ENCODE measurements at regions not wholly inside any gene's neighbourhood (a gene's known extent, or its start where the extent isn't known, plus 50 kb on each side); places are given as distances from the start of the nearest gene placed in this dataset.
A peak's percentile ranks its signal among the peaks of the same experiment; 100 is the strongest.

GRCh38 chr2:155200753-155201152, 502.3 kb downstream of the KCNJ3 start:
- DNase-seq (ENCODE audit: insufficient read length, low spot score) (no peak), FAIRE-seq (no peak)
- TF ChIP-seq POLR2A (IDR thresholded peaks at IDR 0.05; ENCODE audit: low read depth, low read length) = no peak

DNA sequence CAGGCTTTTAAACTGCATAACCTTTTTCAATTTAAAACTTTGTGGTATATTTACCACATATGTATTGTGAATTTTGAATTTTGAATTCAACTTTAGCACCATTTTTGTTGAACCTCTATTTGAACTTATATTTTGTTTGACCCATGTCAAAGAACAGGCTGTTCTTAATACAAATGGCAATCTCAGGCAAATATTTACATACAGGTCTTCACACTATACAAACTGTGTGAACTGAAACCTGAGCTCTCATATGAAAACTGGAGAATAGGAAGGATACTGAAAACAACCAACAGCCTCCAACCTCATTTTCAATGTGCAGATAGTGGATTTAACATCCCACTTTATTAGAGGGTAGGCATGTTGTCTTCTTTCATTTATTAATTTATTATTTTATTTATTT, 491.8 kb downstream of the KCNJ3 start:
- no peak for TF ChIP-seq POLR2A (IDR thresholded peaks at IDR 0.05; ENCODE audit: low read depth, low read length)
- FAIRE-seq (no peak), DNase-seq (ENCODE audit: insufficient read length, low spot score) (no peak)

GRCh38 chr2:155178921-155179320, 480.4 kb downstream of the KCNJ3 start:
- TF ChIP-seq POLR2A (IDR thresholded peaks at IDR 0.05; ENCODE audit: low read depth, low read length) = no peak
- FAIRE-seq (no peak), DNase-seq (ENCODE audit: insufficient read length, low spot score) (no peak)

- FAIRE-seq (no peak), DNase-seq (ENCODE audit: insufficient read length, low spot score) (no peak)
- no peak for TF ChIP-seq POLR2A (IDR thresholded peaks at IDR 0.05; ENCODE audit: low read depth, low read length)
Observed at GRCh38 chr2:155176345-155176744, 477.9 kb downstream of the KCNJ3 start.

GRCh38 chr2:155169317-155169716, 470.8 kb downstream of the KCNJ3 start:
- no peak for DNase-seq (ENCODE audit: insufficient read length, low spot score)
- no peak for TF ChIP-seq POLR2A (IDR thresholded peaks at IDR 0.05; ENCODE audit: low read depth, low read length)
- no peak for FAIRE-seq

DNA sequence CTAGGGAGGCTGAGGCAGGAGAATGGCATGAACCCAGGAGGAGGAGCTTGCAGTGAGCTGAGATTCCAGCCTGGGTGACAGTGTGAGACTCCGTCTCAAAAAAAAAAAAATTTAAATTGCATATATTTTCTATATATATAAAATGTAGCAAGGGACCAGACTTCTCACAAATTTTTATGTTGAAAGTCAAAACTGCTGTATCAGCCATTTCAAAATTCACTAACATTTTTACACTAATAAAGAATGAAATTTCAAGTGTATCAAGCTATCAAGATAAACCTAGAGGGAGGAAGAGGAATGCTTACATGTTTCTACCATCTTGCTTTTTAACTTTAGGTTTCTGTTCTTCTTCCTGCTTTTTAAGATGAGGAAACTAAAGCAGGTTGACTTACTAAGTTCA, 464.0 kb downstream of the KCNJ3 start:
- DNase-seq (ENCODE audit: insufficient read length, low spot score) = no peak
- TF ChIP-seq POLR2A (IDR thresholded peaks at IDR 0.05; ENCODE audit: low read depth, low read length) = no peak

GRCh38 chr2:155161314-155161713, 462.8 kb downstream of the KCNJ3 start:
- FAIRE-seq = no peak
- TF ChIP-seq POLR2A (IDR thresholded peaks at IDR 0.05; ENCODE audit: low read depth, low read length) = no peak
- no peak for DNase-seq (ENCODE audit: insufficient read length, low spot score)

More for the DNA sequence above, 464.0 kb downstream of the KCNJ3 start:
- FAIRE-seq = no peak

DNA sequence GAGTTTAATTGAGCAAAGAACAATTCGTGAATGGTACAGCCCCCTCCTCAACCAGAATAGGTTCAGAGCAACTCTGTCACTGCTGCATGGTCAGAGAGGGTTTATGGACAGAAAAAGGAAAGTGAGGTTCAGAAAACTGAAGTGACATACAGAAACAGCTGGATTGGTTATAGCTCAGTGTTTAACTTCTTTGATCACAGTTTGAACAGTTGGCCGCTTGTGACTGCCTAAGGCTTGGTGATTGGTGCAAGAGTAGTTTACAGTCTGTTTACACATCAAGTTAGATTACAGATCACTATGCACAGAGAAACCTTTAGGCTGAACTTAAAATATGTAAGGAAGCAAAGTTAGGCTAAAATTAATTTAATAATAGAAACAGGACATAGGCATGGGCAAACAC, 459.2 kb downstream of the KCNJ3 start:
- DNase-seq (ENCODE audit: insufficient read length, low spot score) (no peak), FAIRE-seq (no peak)
- no peak for TF ChIP-seq POLR2A (IDR thresholded peaks at IDR 0.05; ENCODE audit: low read depth, low read length)

GRCh38 chr2:155157065-155157464, 458.6 kb downstream of the KCNJ3 start:
- DNase-seq (ENCODE audit: insufficient read length, low spot score) (no peak), FAIRE-seq (no peak)
- no peak for TF ChIP-seq POLR2A (IDR thresholded peaks at IDR 0.05; ENCODE audit: low read depth, low read length)

GRCh38 chr2:155151945-155152344, 453.4 kb downstream of the KCNJ3 start:
- peak; percentile 75 for FAIRE-seq
- TF ChIP-seq POLR2A (IDR thresholded peaks at IDR 0.05; ENCODE audit: low read depth, low read length) = no peak
- no peak for DNase-seq (ENCODE audit: insufficient read length, low spot score)

DNA sequence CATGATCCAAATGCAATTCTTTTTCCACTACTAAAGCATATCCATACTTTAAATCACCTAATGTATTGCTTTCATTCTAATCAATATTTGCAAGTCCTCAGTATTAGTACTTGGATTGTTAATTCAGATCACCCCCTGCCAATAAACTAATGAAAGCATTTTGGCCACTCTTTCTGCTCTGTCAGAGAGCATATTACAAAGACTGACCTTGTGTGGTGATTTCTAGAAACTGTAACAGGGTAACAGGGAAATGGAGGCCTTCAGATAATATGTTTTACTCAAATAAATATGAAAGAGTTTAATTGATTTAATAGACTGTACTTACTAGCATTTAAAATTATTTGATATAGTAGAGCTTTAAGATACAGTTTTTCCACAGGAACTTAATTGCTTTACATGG, 453.0 kb downstream of the KCNJ3 start:
- no peak for DNase-seq (ENCODE audit: insufficient read length, low spot score)
- FAIRE-seq = peak; percentile 6
- TF ChIP-seq POLR2A (IDR thresholded peaks at IDR 0.05; ENCODE audit: low read depth, low read length) = no peak

DNA sequence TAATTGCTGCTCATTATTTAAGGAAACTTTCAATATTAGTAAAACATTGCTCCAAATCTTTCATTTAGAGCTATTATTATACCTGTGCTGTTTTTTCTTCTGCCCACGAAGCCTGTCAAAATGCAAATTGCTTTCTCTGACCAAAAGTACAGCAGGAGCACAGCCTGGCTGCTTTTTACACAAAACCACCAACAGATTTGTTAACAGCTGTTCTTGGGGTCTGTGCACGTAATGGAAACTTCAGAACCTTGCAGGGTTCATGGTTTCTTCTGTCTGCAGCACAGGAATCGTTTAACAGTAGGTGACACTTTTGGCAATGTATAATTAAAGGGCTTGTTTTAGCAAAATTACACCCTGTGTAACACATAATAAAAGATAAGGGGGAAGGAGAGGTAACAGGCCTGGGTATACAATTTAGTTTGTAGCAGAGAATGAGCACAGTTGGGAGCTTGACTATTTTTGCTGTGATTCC, 447.3 kb downstream of the KCNJ3 start:
- peak; percentile 64 for FAIRE-seq
- DNase-seq (ENCODE audit: insufficient read length, low spot score) = no peak
- TF ChIP-seq POLR2A (IDR thresholded peaks at IDR 0.05; ENCODE audit: low read depth, low read length) = no peak

DNA sequence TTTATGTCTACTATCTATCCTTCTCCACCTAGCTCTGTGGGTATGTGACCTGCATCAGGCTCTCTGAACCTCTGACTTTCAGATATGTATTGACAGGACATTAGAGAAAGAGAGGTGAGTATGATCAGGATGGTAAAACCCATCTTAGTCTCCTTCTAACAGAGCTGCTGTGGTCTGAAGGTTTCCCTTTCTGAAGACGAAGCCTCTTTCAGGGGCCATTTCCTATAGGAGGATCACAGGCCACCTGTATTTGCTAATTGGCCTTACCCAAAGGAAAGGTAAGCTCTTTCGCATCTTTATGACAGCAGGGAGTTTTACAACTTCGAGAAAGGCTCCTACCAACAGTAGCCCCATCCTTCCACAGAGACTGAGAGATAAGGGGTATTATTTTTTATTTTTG, 442.9 kb downstream of the KCNJ3 start:
- TF ChIP-seq POLR2A (IDR thresholded peaks at IDR 0.05; ENCODE audit: low read depth, low read length) = no peak
- DNase-seq (ENCODE audit: insufficient read length, low spot score) (no peak), FAIRE-seq (no peak)

DNA sequence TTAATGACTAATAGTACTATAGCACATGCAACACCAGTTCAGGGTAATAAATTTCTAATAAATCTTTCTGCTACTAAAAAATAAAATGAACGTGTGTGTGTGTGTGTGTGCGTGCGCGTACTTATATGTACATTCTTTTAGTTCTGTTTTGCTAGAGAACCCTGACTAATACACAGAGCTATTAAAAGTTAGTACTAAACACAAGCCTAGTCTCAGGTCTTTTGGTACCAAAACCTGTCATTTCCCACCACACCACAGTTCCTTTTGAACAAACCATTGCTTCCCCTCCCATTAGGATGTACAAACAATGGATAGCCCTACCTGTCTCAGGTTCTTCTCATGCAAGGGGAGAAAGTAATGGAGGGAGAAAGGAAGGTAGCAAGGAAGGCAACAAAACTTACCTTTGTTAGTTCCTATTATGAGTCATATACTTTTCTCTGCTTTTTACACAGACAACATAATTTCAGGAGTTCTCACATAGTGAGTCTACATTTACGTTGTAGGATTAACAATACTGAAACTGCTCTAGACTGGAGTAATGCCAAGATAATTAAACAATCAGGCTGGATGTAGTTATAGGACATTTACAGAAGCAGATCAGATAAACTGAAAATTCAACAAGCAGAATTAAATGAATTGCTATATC, 427.2 kb downstream of the KCNJ3 start:
- no peak for DNase-seq (ENCODE audit: insufficient read length, low spot score)
- peak; percentile 60 for FAIRE-seq

GRCh38 chr2:155115846-155116245, 417.4 kb downstream of the KCNJ3 start:
- TF ChIP-seq POLR2A (IDR thresholded peaks at IDR 0.05; ENCODE audit: low read depth, low read length) = no peak
- no peak for FAIRE-seq
- DNase-seq (ENCODE audit: insufficient read length, low spot score) = no peak

More for the DNA sequence above, 427.2 kb downstream of the KCNJ3 start:
- no peak for TF ChIP-seq POLR2A (IDR thresholded peaks at IDR 0.05; ENCODE audit: low read depth, low read length)
